ENCODE measurements at regions not wholly inside any gene's neighbourhood (a gene's known extent, or its start where the extent isn't known, plus 50 kb on each side); places are given as distances from the start of the nearest gene placed in this dataset.

GRCh38 chr18:57854726-57855125 is 51.6 kb upstream of the ATP8B1 start:
- Histone ChIP-seq H3K4me1 (ENCODE audit: control insufficient read depth, insufficient read depth, low read length) (no peaks in the 10 kb centered on the region), H3K23ac (ENCODE audit: low read depth, low read length) (no peak overlapping the region), H3K4ac (ENCODE audit: low read depth, low read length) (no peak overlapping the region), H2AK9ac (replicated peaks; ENCODE audit: low read depth, low read length, poor library complexity) (no peak overlapping the region), H3K14ac (replicated peaks; ENCODE audit: low read depth, low read length) (no peak overlapping the region), H3K27ac (ENCODE audit: insufficient read depth, low read length) (no peak overlapping the region), H4K91ac (ENCODE audit: insufficient read depth, low read depth, low read length) (no peak overlapping the region), H2AFZ (replicated peaks; ENCODE audit: low read length, poor library complexity) (no peak overlapping the region), H3K9me1 (ENCODE audit: insufficient read depth, low read length) (no peaks in the 10 kb centered on the region), H3K9me3 (ENCODE audit: control insufficient read depth, insufficient read depth, low read length) (no peaks in the 10 kb centered on the region), H4K5ac (ENCODE audit: low read depth, low read length) (no peak overlapping the region), H2BK120ac (ENCODE audit: low read depth, low read length) (no peak overlapping the region), H2BK15ac (ENCODE audit: low read depth, low read length) (no peak overlapping the region), H4K8ac (ENCODE audit: low read depth in 2 of 2, low read length in 2 of 2) (no peak overlapping the region), H3K9ac (ENCODE audit: low read depth, low read length) (no peak overlapping the region), H4K20me1 (ENCODE audit: insufficient read depth, low read length) (no peaks in the 10 kb centered on the region), H2BK5ac (ENCODE audit: low read depth, low read length, poor library complexity, severe bottlenecking) (no peak overlapping the region), H3K56ac (ENCODE audit: extremely low read depth, insufficient read depth, low read length) (no peak overlapping the region), H3K27me3 (ENCODE audit: control insufficient read depth, insufficient read depth, low read length) (no peaks in the 10 kb centered on the region), H2BK20ac (ENCODE audit: low read depth, low read length) (no peak overlapping the region), H3K79me1 (ENCODE audit: low read depth in 1 of 2, low read length in 2 of 2) (no peaks in the 10 kb centered on the region), H3K4me3 (ENCODE audit: insufficient read depth, low read depth, low read length) (no peak overlapping the region), H3K4me2 (ENCODE audit: low read depth, low read length) (no peak overlapping the region), H3K36me3 (ENCODE audit: control insufficient read depth, insufficient read depth, low read length) (no peaks in the 10 kb centered on the region), H2AK5ac (ENCODE audit: low read depth, low read length) (no peak overlapping the region), H3K18ac (ENCODE audit: low read depth, low read length) (no peak overlapping the region)
- ATAC-seq (ENCODE audit: low read depth) (no peak), DNase-seq (peak; percentile 22)
- TF ChIP-seq CHD1 (IDR thresholded peaks at IDR 0.05; ENCODE audit: low read depth, low read length) = no peak
- TF ChIP-seq BHLHE40 (IDR thresholded peaks at IDR 0.05; ENCODE audit: low read depth, low read length) = no peak
- TF ChIP-seq MAFK (IDR thresholded peaks at IDR 0.05; ENCODE audit: low read depth, low read length) = no peak
- no peak for TF ChIP-seq MAZ (IDR thresholded peaks at IDR 0.05; ENCODE audit: borderline replicate concordance, low read depth, low read length)
- no peak for TF ChIP-seq CEBPB (IDR thresholded peaks at IDR 0.05; ENCODE audit: low read depth, low read length)
- TF ChIP-seq FOS (IDR thresholded peaks at IDR 0.05; ENCODE audit: low read depth, low read length) = no peak
- TF ChIP-seq RAD21 (IDR thresholded peaks at IDR 0.05; ENCODE audit: low read length) = no peak
- TF ChIP-seq, protein P1, sequence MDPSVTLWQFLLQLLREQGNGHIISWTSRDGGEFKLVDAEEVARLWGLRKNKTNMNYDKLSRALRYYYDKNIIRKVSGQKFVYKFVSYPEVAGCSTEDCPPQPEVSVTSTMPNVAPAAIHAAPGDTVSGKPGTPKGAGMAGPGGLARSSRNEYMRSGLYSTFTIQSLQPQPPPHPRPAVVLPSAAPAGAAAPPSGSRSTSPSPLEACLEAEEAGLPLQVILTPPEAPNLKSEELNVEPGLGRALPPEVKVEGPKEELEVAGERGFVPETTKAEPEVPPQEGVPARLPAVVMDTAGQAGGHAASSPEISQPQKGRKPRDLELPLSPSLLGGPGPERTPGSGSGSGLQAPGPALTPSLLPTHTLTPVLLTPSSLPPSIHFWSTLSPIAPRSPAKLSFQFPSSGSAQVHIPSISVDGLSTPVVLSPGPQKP (IDR thresholded peaks at IDR 0.05; ENCODE audit: borderline replicate concordance, low read depth, low read length) = no peak
- TF ChIP-seq NFE2L2 (IDR thresholded peaks at IDR 0.05; ENCODE audit: low read depth, low read length) = no peak
- TF ChIP-seq RCOR1 (IDR thresholded peaks at IDR 0.05; ENCODE audit: insufficient replicate concordance, low read length) = no peak
- no peak for TF ChIP-seq POLR2A (IDR thresholded peaks at IDR 0.05; ENCODE audit: low read depth, low read length)
- no peak for TF ChIP-seq RFX5 (IDR thresholded peaks at IDR 0.05; ENCODE audit: low read depth, low read length)
- TF ChIP-seq MXI1 (IDR thresholded peaks at IDR 0.05; ENCODE audit: borderline replicate concordance, low read depth, low read length) = no peak
- TF ChIP-seq, protein P2, sequence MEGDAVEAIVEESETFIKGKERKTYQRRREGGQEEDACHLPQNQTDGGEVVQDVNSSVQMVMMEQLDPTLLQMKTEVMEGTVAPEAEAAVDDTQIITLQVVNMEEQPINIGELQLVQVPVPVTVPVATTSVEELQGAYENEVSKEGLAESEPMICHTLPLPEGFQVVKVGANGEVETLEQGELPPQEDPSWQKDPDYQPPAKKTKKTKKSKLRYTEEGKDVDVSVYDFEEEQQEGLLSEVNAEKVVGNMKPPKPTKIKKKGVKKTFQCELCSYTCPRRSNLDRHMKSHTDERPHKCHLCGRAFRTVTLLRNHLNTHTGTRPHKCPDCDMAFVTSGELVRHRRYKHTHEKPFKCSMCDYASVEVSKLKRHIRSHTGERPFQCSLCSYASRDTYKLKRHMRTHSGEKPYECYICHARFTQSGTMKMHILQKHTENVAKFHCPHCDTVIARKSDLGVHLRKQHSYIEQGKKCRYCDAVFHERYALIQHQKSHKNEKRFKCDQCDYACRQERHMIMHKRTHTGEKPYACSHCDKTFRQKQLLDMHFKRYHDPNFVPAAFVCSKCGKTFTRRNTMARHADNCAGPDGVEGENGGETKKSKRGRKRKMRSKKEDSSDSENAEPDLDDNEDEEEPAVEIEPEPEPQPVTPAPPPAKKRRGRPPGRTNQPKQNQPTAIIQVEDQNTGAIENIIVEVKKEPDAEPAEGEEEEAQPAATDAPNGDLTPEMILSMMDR (conservative IDR thresholded peaks at IDR 0.05; ENCODE audit: low read depth, low read length) = no peak
- no peak for TF ChIP-seq SMC3 (IDR thresholded peaks at IDR 0.05; ENCODE audit: low read depth, low read length)
- in situ Hi-C loops (cut with MboI; ENCODE audit: low sequenced_read_pairs) = no loop called here
- ChIA-PET POLR2A (ENCODE audit: unreplicated experiment) (no interaction called here), CTCF (no interaction called here)
- no CpG with 5 or more reads among the region's 3 CpGs for WGBS, 2 experiments (ENCODE audit: extremely low coverage in 2 of 2, insufficient read length in 1 of 2)
- dilution Hi-C loops (cut with HindIII; ENCODE audit: low sequenced_read_pairs, unreplicated experiment) = no loop called here
- no TSS peak for BruUV-seq (replicated peaks)
- intact Hi-C loops (cut with micrococcal nuclease) = loop anchor here (10.0 kb wide), 1 partner anchor 220 kb away; no protein-coding TSS in a partner anchor

All from IMR-90 (cell line).